ENCODE measurements at regions not wholly inside any gene's neighbourhood (a gene's known extent, or its start where the extent isn't known, plus 50 kb on each side); places are given as distances from the start of the nearest gene placed in this dataset.

DNA sequence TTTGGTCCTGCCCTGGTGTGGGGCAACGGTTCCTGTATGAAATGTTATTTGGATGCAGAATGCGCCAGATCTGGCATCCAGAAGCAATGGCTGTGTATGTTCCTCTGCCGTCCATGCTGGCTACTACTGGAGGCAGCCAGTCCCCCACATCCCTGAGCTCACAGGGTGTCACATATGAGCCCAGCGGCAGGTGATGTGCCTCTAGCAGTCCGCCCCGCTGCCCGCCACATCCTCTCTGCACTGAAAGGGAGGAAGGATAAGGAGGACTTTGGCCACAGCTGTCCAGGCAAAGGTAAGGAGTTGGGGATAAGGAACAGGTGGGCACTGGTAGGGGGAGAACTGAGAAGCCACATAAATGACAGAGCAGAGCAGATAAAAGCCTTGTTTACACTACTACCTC is 305.3 kb upstream of the DAB1 start:
- Histone ChIP-seq H3K9me3 (ENCODE audit: low read depth) (no peaks in the 10 kb centered on the region), H3K9me2 (ENCODE audit: insufficient read depth) (no peaks in the 10 kb centered on the region), H3F3A (ENCODE audit: insufficient read depth) (no peaks in the 10 kb centered on the region), H3K4me2 (ENCODE audit: unreplicated experiment) (no peak overlapping the region), H3K4me1 (ENCODE audit: insufficient read depth) (no peaks in the 10 kb centered on the region), H3K27ac (no peak overlapping the region), H3K27me3 (replicated peaks; ENCODE audit: insufficient read depth) (no peaks in the 10 kb centered on the region), H2AFZ (no peak overlapping the region), H4K20me1 (ENCODE audit: insufficient read depth) (no peaks in the 10 kb centered on the region), H3K36me3 (ENCODE audit: low read depth) (no peaks in the 10 kb centered on the region), H3K9ac (no peak overlapping the region), H3K79me2 (ENCODE audit: insufficient read depth) (no peaks in the 10 kb centered on the region), H3K4me3 (no peak overlapping the region)
- in situ Hi-C loops (cut with MboI), result no loop called here
- TF ChIP-seq EZH2phosphoT487 (IDR thresholded peaks at IDR 0.05; ENCODE audit: insufficient read depth, low read depth) (no peak), EZH2 (IDR thresholded peaks at IDR 0.05; ENCODE audit: insufficient read depth, poor library complexity, severe bottlenecking) (no peak)
- WGBS, 2 experiments (ENCODE audit: low coverage in 1 of 2, low lambda C conversion rate in 2 of 2, missing lambda C conversion rate in 2 of 2), result 51 to 56% methylated on average over 7 of the region's 7 CpGs
- no peak for DNase-seq

DNA sequence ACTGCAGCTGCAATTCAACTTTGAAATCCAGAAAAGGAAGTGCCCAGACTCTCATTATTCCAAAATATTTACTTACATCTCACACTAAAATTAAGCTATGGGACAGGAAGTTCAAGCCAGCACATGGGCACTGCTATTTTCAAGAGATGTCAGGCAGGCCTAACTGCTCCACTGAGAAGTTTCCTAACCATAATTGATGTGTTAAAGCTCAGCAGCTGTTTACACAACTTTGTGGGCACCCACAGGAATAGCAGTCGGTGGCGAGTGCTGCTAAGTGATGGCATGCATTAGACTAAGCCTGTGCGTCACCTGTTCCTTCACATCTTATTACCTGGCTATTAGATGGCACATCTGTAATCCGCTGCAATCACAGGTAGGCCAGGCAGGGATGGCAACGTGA is 303.3 kb upstream of the DAB1 start:
- TF ChIP-seq EZH2phosphoT487 (IDR thresholded peaks at IDR 0.05; ENCODE audit: insufficient read depth, low read depth) (no peak), EZH2 (IDR thresholded peaks at IDR 0.05; ENCODE audit: insufficient read depth, poor library complexity, severe bottlenecking) (no peak)
- 19 to 31% methylated on average over 5 of the region's 5 CpGs for WGBS, 2 experiments (ENCODE audit: low coverage in 1 of 2, low lambda C conversion rate in 2 of 2, missing lambda C conversion rate in 2 of 2)
- no peak overlapping the region for H3K27ac ChIP-seq
- H3K36me3 ChIP-seq (ENCODE audit: low read depth), result no peaks in the 10 kb centered on the region
- no peaks in the 10 kb centered on the region for H4K20me1 ChIP-seq (ENCODE audit: insufficient read depth)
- H3K4me1 ChIP-seq (ENCODE audit: insufficient read depth), result no peaks in the 10 kb centered on the region
- H3K9me3 ChIP-seq (ENCODE audit: low read depth), result no peaks in the 10 kb centered on the region
- H3F3A ChIP-seq (ENCODE audit: insufficient read depth), result no peaks in the 10 kb centered on the region
- in situ Hi-C loops (cut with MboI), result no loop called here
- no peaks in the 10 kb centered on the region for H3K9me2 ChIP-seq (ENCODE audit: insufficient read depth)
- no peak overlapping the region for H3K4me2 ChIP-seq (ENCODE audit: unreplicated experiment)
- no peak overlapping the region for H3K4me3 ChIP-seq
- H3K79me2 ChIP-seq (ENCODE audit: insufficient read depth), result no peaks in the 10 kb centered on the region
- no peak for DNase-seq
- no peak overlapping the region for H2AFZ ChIP-seq
- no peaks in the 10 kb centered on the region for H3K27me3 ChIP-seq (replicated peaks; ENCODE audit: insufficient read depth)
- H3K9ac ChIP-seq, result no peak overlapping the region

- Histone ChIP-seq H2AFZ (no peak overlapping the region), H3K9me2 (ENCODE audit: insufficient read depth) (no peaks in the 10 kb centered on the region), H3K27ac (no peak overlapping the region), H3K9ac (no peak overlapping the region), H3K27me3 (replicated peaks; ENCODE audit: insufficient read depth) (no peaks in the 10 kb centered on the region), H3K4me1 (ENCODE audit: insufficient read depth) (no peaks in the 10 kb centered on the region), H3F3A (ENCODE audit: insufficient read depth) (no peaks in the 10 kb centered on the region), H3K79me2 (ENCODE audit: insufficient read depth) (no peaks in the 10 kb centered on the region), H3K9me3 (ENCODE audit: low read depth) (no peaks in the 10 kb centered on the region), H4K20me1 (ENCODE audit: insufficient read depth) (no peaks in the 10 kb centered on the region), H3K36me3 (ENCODE audit: low read depth) (no peaks in the 10 kb centered on the region), H3K4me3 (no peak overlapping the region), H3K4me2 (ENCODE audit: unreplicated experiment) (no peak overlapping the region)
- DNase-seq, result no peak
- TF ChIP-seq EZH2phosphoT487 (IDR thresholded peaks at IDR 0.05; ENCODE audit: insufficient read depth, low read depth), result no peak
- no peak for TF ChIP-seq EZH2 (IDR thresholded peaks at IDR 0.05; ENCODE audit: insufficient read depth, poor library complexity, severe bottlenecking)
- in situ Hi-C loops (cut with MboI), result no loop called here
- WGBS, 2 experiments (ENCODE audit: low coverage in 1 of 2, low lambda C conversion rate in 2 of 2, missing lambda C conversion rate in 2 of 2), result 35 to 48% methylated on average over 4 of the region's 4 CpGs
Measured at GRCh38 chr1:57725318-57725717, 301.5 kb upstream of the DAB1 start.

GRCh38 chr1:57724535-57724934 is 300.7 kb upstream of the DAB1 start:
- H3K9me2 ChIP-seq (ENCODE audit: insufficient read depth), result no peaks in the 10 kb centered on the region
- no peak for DNase-seq
- no peak overlapping the region for H3K9ac ChIP-seq
- H3K9me3 ChIP-seq (ENCODE audit: low read depth), result no peaks in the 10 kb centered on the region
- no peaks in the 10 kb centered on the region for H3K4me1 ChIP-seq (ENCODE audit: insufficient read depth)
- in situ Hi-C loops (cut with MboI), result no loop called here
- H2AFZ ChIP-seq, result no peak overlapping the region
- no peak overlapping the region for H3K4me2 ChIP-seq (ENCODE audit: unreplicated experiment)
- no peaks in the 10 kb centered on the region for H4K20me1 ChIP-seq (ENCODE audit: insufficient read depth)
- H3K79me2 ChIP-seq (ENCODE audit: insufficient read depth), result no peaks in the 10 kb centered on the region
- TF ChIP-seq EZH2 (IDR thresholded peaks at IDR 0.05; ENCODE audit: insufficient read depth, poor library complexity, severe bottlenecking) (no peak), EZH2phosphoT487 (IDR thresholded peaks at IDR 0.05; ENCODE audit: insufficient read depth, low read depth) (no peak)
- H3F3A ChIP-seq (ENCODE audit: insufficient read depth), result no peaks in the 10 kb centered on the region
- H3K36me3 ChIP-seq (ENCODE audit: low read depth), result no peaks in the 10 kb centered on the region
- 26 to 56% methylated on average over 1 of the region's 1 CpG for whole genome bisulfite sequencing, 2 experiments (ENCODE audit: low coverage in 1 of 2, low lambda C conversion rate in 2 of 2, missing lambda C conversion rate in 2 of 2)
- no peak overlapping the region for H3K27ac ChIP-seq
- H3K4me3 ChIP-seq, result no peak overlapping the region
- H3K27me3 ChIP-seq (replicated peaks; ENCODE audit: insufficient read depth), result no peaks in the 10 kb centered on the region
